ENCODE measurements at regions not wholly inside any gene's neighbourhood (a gene's known extent, or its start where the extent isn't known, plus 50 kb on each side); places are given as distances from the start of the nearest gene placed in this dataset.

- H4K20me1 ChIP-seq (replicated peaks in 1 of 2; ENCODE audit: control insufficient read depth in 1 of 2, insufficient read depth in 2 of 2, low read length in 2 of 2), result no peaks in the 10 kb centered on the region
- no peak for FAIRE-seq
- H3K9ac ChIP-seq (replicated peaks in 1 of 4; ENCODE audit: extremely low read depth in 1 of 4, low read depth in 3 of 4, low read length in 3 of 4), result no peak overlapping the region
- no peaks in the 10 kb centered on the region for H3K36me3 ChIP-seq (ENCODE audit: control insufficient read depth in 2 of 4, insufficient read depth in 4 of 4, low read length in 3 of 4)
- H3K4ac ChIP-seq (replicated peaks; ENCODE audit: insufficient read length, low read depth, low read length), result no peak overlapping the region
- no peak overlapping the region for H4K91ac ChIP-seq (replicated peaks; ENCODE audit: insufficient read length, low read length)
- no peak for DNase-seq (ENCODE audit: low read depth in 1 of 2, low spot score in 2 of 2)
- no peaks in the 10 kb centered on the region for H3K79me1 ChIP-seq (ENCODE audit: low read depth, low read length)
- peaks cover 9 to 24% (median 19%) of the 10 kb centered on the region in 4 experiments; a peak in 5 of 7 replicates for H3K27me3 ChIP-seq (replicated peaks in 1 of 4; ENCODE audit: control insufficient read depth in 3 of 4, extremely low read depth in 1 of 4, insufficient read depth in 3 of 4, low read length in 3 of 4)
- H3K79me2 ChIP-seq (ENCODE audit: control insufficient read depth in 1 of 2, insufficient read depth in 2 of 2, low read length in 2 of 2), result no peaks in the 10 kb centered on the region
- H2AFZ ChIP-seq (ENCODE audit: low read length), result no peak overlapping the region
- H2AK5ac ChIP-seq (ENCODE audit: low read depth, low read length), result no peak overlapping the region
- no peak overlapping the region for H3K18ac ChIP-seq (ENCODE audit: extremely low read depth, low read length)
- no peak overlapping the region for H3K56ac ChIP-seq (replicated peaks; ENCODE audit: insufficient read length, low read depth, low read length)
- no peaks in the 10 kb centered on the region; the same call in 1 of the 2 replicates for H3K23me2 ChIP-seq (ENCODE audit: low read depth, low read length)
- H4K5ac ChIP-seq (ENCODE audit: insufficient read length, low read depth, low read length), result no peak overlapping the region
- H3K27ac ChIP-seq (ENCODE audit: low read depth, low read length), result no peak overlapping the region
- POLR2A ChIA-PET (ENCODE audit: partially characterized antibody), result no interaction called here
- TF ChIP-seq KDM5A (IDR thresholded peaks at IDR 0.05; ENCODE audit: low read length) (no peak), GTF2F1 (IDR thresholded peaks at IDR 0.05; ENCODE audit: borderline replicate concordance, low read depth, low read length) (no peak), YY1 (IDR thresholded peaks at IDR 0.05; ENCODE audit: low read depth, low read length) (no peak), PHF8 (conservative IDR thresholded peaks at IDR 0.05; ENCODE audit: low read depth, low read length) (no peak), JUN (IDR thresholded peaks at IDR 0.05; ENCODE audit: low read depth, low read length) (no peak), RBBP5 (IDR thresholded peaks at IDR 0.05; ENCODE audit: borderline replicate concordance, low read depth, low read length) (no peak), NANOG (IDR thresholded peaks at IDR 0.05; ENCODE audit: insufficient read depth, low read depth, low read length, poor library complexity, severe bottlenecking) (no peak), KDM4A (IDR thresholded peaks at IDR 0.05; ENCODE audit: low read depth, low read length, severe bottlenecking) (no peak), RNF2 (IDR thresholded peaks at IDR 0.05; ENCODE audit: borderline replicate concordance, low read depth, low read length, missing control alignments, poor library complexity, severe bottlenecking) (no peak), NRF1 (IDR thresholded peaks at IDR 0.05; ENCODE audit: low read depth, low read length) (no peak), CHD2 (IDR thresholded peaks at IDR 0.05; ENCODE audit: low read length) (no peak)
- no peak overlapping the region for H2BK12ac ChIP-seq (ENCODE audit: low read depth, low read length)
- no peak overlapping the region for H2BK15ac ChIP-seq (ENCODE audit: low read length)
- no peak overlapping the region for H3K23ac ChIP-seq (ENCODE audit: insufficient read length)
- no peak overlapping the region for H2BK20ac ChIP-seq (ENCODE audit: low read length)
- H3K4me1 ChIP-seq (replicated peaks in 1 of 4; ENCODE audit: control insufficient read depth in 3 of 4, insufficient read depth in 4 of 4, low read length in 3 of 4), result peaks cover 2 to 21% (median 12%) of the 10 kb centered on the region in 4 experiments; a peak in 5 of 7 replicates
- no peak overlapping the region for H2BK5ac ChIP-seq (ENCODE audit: low read depth, low read length)
- H3K14ac ChIP-seq (ENCODE audit: insufficient read length), result no peak overlapping the region
- H3K4me3 ChIP-seq (ENCODE audit: extremely low read depth in 1 of 4, insufficient read depth in 2 of 4, low read depth in 3 of 4, low read length in 4 of 4), result no peak overlapping the region
- CTCF ChIA-PET (ENCODE audit: partially characterized antibody), result interaction anchor here (1.9 kb wide), 1 partner anchor 129 kb away, joined by 8 read pairs; no protein-coding TSS in a partner anchor
- no peak overlapping the region for H3K4me2 ChIP-seq (ENCODE audit: insufficient read depth in 1 of 2, low read depth in 2 of 2, low read length in 2 of 2)
- no peak overlapping the region for H4K8ac ChIP-seq (ENCODE audit: extremely low read depth, insufficient read depth, low read length)
- H2BK120ac ChIP-seq (replicated peaks; ENCODE audit: low read depth, low read length), result no peak overlapping the region
- peaks cover 0 to 4% of the 10 kb centered on the region in 2 experiments; a peak in 2 of 4 replicates for H3K9me3 ChIP-seq (ENCODE audit: insufficient read depth in 2 of 2, low read depth in 1 of 2, low read length in 1 of 2)
Measured at GRCh38 chr14:58770491-58770982, 132.8 kb downstream of the DACT1 start.
